ENCODE measurements at regions not wholly inside any gene's neighbourhood (a gene's known extent, or its start where the extent isn't known, plus 50 kb on each side); places are given as distances from the start of the nearest gene placed in this dataset.

DNA sequence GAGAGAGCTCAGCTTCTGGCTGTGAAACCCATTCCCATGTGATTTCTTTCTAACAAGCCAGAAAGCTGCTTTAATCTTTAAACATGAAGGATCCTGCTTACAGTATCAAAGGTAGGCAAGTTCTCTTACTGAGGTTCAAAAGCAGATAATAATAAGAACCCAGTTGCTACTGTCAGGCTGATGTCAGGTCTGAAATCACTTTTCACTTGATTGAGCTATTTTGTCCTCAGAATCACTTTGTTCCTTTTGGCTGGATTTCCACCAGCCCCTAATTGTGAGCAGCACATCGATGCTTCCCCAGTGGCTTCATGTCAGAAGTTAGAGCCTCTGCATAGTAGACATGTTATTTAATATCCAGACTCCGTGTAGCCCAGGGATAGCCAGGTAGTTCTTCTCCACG is 55.8 kb upstream of the CEP295 start (continued):
- TF ChIP-seq RFX5 (IDR thresholded peaks at IDR 0.05; ENCODE audit: borderline replicate concordance, low read depth, low read length) = no peak
- no peak for TF ChIP-seq SIN3A (conservative IDR thresholded peaks at IDR 0.05 in 1 of 2, IDR thresholded peaks at IDR 0.05 in 1 of 2; ENCODE audit: low read depth in 1 of 2, low read length in 2 of 2)
- TF ChIP-seq CREB1 (IDR thresholded peaks at IDR 0.05) = no peak
- no peak for TF ChIP-seq RAD21 (IDR thresholded peaks at IDR 0.05 in 1 of 2, conservative IDR thresholded peaks at IDR 0.05 in 1 of 2; ENCODE audit: low read depth in 2 of 2, low read length in 2 of 2)

Data from H1 (cell line).